ENCODE measurements at regions not wholly inside any gene's neighbourhood (a gene's known extent, or its start where the extent isn't known, plus 50 kb on each side); places are given as distances from the start of the nearest gene placed in this dataset.
"Not testable (repeated sequence)": the region's sequence is repeated elsewhere in the genome, so short reads cannot be mapped to it uniquely, and the experiment has no call there.

DNA sequence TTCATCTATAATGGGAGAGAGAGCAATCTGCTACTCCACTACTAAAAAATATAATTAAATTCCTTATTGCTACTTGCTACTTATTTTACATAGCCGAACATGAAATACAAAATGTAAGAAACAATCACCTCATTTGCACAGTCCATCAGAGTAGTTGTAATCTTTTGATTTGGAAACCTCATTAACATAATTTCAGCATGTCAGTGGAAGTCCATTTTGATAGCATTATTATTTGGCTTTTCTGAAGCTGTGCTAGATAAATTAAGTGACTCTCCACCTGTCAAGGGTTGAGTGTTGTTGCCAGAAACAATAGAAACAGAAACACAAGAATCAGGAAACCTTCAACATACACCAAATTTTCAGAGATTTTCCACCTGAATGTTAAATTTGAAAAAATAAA is 250.0 kb downstream of the RFPL4B start:
- H3K4me3 Mint-ChIP-seq, result no peak overlapping the region
- no peaks in the 10 kb centered on the region for H3K36me3 Mint-ChIP-seq (ENCODE audit: low read depth)
- H3K27me3 Mint-ChIP-seq (ENCODE audit: low read depth), result no peaks in the 10 kb centered on the region

DNA sequence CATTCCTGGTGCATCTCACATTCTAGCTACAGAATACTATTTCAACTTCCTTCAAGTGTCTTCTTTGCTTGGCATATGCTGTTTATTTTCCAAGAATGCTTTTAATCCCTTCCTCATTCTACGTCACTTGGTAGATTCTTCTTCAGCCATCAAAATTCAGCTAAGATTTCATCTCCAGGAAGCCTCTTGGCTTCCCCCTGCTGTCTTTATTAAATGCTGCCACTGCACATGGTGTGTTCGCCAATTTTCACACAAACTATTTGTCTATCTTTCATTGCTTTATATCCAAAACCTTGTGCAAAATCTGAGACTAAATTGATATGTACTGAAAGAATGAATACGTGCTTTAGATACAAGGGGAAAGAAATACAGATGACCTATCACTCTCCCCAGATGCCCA is 253.0 kb downstream of the RFPL4B start:
- no peak overlapping the region for H3K27ac Mint-ChIP-seq
- H3K9me3 Mint-ChIP-seq, result no peaks in the 10 kb centered on the region
- H3K36me3 Mint-ChIP-seq (ENCODE audit: low read depth), result no peaks in the 10 kb centered on the region
- H3K4me1 Mint-ChIP-seq (ENCODE audit: low read depth), result no peaks in the 10 kb centered on the region
- no peaks in the 10 kb centered on the region for H3K27me3 Mint-ChIP-seq (ENCODE audit: low read depth)
- no peak overlapping the region for H3K4me3 Mint-ChIP-seq

More for the DNA sequence above, 250.0 kb downstream of the RFPL4B start:
- Mint-ChIP-seq H3K9me3 (no peaks in the 10 kb centered on the region), H3K27ac (no peak overlapping the region), H3K4me1 (ENCODE audit: low read depth) (no peaks in the 10 kb centered on the region)

DNA sequence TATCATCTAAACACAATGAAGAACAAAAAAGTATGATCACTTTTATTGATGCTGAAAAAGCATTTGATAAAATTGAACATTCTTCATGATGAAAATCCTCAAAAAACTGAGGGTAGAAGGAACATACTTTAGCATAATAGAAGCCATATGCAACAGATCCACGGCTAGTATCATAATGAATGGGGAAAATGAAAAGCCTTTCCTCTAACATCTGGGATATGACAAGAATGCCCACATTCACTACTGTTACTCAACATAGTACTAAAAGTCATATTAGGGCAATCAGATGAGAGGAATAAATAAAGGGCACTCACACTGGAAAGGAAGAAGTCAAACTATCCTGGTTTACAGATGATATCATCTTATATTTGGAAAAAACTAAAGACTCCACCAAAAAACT is 256.6 kb downstream of the RFPL4B start:
- Mint-ChIP-seq H3K27ac (no peak overlapping the region), H3K36me3 (ENCODE audit: low read depth) (no peaks in the 10 kb centered on the region), H3K4me3 (no peak overlapping the region), H3K9me3 (peaks cover 6% of the 10 kb centered on the region), H3K27me3 (ENCODE audit: low read depth) (no peaks in the 10 kb centered on the region), H3K4me1 (ENCODE audit: low read depth) (no peaks in the 10 kb centered on the region)

DNA sequence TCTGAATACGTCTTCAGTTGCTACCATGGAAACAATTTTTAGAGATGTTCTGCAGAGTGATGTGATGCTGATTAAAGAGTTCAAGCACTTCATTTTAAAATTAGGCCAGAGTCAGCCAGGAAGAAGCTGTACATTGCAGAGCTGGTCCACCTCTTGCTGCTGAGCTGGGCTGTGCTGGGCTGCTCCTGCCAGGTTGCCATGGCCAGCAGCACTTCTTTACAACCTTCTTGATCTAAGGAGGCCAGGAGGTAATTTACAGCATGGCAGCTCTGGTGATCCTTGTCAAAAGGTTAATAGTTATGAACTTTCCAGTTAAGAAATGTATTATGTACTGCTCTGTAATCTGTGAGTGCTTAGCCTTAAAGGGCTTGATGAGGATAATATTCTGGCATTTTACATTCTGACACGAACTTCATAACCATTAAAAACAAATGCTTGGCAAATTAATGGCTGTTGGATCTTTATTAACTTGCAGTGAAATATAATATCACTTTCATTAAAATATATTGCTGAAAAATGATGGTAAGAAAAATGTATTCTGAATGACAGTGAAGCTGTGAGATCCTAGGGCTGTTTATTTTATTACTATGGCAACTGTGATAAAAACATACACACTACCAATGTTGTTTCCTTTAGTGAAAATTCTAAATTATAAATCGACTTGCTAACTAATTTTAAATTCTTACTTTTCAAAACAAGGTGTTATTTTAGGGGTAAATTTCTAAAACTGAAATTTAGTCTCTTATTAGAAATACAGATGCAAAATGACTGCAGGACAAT is 259.7 kb downstream of the RFPL4B start:
- peaks cover 11% of the 10 kb centered on the region for H3K9me3 Mint-ChIP-seq
- no peaks in the 10 kb centered on the region for H3K36me3 Mint-ChIP-seq (ENCODE audit: low read depth)
- no peaks in the 10 kb centered on the region for H3K27me3 Mint-ChIP-seq (ENCODE audit: low read depth)
- H3K4me1 Mint-ChIP-seq (ENCODE audit: low read depth), result no peaks in the 10 kb centered on the region
- no peak overlapping the region for H3K4me3 Mint-ChIP-seq
- no peak overlapping the region for H3K27ac Mint-ChIP-seq

DNA sequence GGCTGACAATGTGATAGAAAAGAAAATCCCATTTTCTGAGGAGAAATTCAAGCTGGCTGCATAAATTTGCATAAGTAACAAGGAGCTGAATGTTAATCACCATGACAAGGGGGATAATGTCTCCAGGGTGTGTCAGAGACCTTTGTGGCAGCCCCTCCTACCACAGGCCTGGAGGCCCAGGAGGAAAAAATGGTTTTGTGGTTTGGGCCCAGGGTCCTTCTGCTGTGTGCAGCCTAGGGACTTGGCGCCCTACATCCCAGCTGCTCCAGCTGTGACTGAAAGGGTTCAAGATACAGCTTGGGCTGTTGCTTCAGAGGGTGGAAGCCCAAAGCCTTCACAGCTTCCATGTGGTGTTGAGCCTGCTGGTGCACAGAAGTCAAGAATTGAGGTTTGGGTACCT is 261.8 kb downstream of the RFPL4B start:
- not testable (repeated sequence) for H3K27ac Mint-ChIP-seq; H3K27me3 Mint-ChIP-seq (ENCODE audit: low read depth); H3K4me3 Mint-ChIP-seq; H3K4me1 Mint-ChIP-seq (ENCODE audit: low read depth); H3K36me3 Mint-ChIP-seq (ENCODE audit: low read depth)
- H3K9me3 Mint-ChIP-seq, result peaks cover 11% of the 10 kb centered on the region

DNA sequence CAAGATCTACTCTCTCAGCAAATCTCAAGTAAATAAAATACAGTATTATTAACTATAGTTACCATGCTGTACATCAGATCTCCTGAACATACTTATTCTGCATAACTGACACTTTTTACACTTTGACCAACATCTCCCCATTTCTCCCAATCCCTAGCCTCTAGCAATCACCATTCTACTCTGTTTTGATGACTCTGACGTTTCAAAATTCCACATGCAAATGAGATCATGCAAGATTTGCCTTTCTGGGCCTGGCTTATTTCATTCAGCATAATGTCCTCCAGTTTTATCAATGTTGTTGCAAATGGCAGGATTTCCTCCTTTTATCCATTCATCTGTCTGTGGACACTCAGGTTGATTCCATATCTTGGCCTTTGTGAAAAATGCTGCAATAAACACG is 266.3 kb downstream of the RFPL4B start:
- H3K9me3 Mint-ChIP-seq, result peaks cover 8% of the 10 kb centered on the region
- no peak overlapping the region for H3K27ac Mint-ChIP-seq
- H3K36me3 Mint-ChIP-seq (ENCODE audit: low read depth), result no peaks in the 10 kb centered on the region
- H3K4me3 Mint-ChIP-seq, result no peak overlapping the region
- H3K4me1 Mint-ChIP-seq (ENCODE audit: low read depth), result no peaks in the 10 kb centered on the region
- H3K27me3 Mint-ChIP-seq (ENCODE audit: low read depth), result no peaks in the 10 kb centered on the region

DNA sequence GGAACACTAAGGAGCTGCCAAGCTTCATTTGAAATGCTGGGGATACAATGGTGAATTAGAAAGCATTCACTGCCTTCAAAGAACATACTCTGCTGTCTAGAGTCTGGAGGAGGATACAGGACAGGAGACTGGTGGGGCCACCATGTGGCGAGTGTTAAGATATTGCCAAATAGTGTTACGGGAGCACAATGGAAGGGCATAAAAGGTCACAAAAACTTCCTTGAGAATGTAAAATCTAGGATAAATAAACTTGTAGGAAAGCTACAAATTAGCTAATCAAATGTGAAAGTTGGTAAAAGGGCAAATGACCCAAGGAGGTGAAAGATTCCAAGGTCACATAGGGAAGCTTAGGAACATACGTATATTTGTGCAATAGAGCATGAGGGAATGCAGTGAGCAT is 271.7 kb downstream of the RFPL4B start:
- H3K27ac Mint-ChIP-seq, result no peak overlapping the region
- H3K4me3 Mint-ChIP-seq, result no peak overlapping the region
- H3K36me3 Mint-ChIP-seq (ENCODE audit: low read depth), result no peaks in the 10 kb centered on the region
- H3K9me3 Mint-ChIP-seq, result no peaks in the 10 kb centered on the region
- H3K4me1 Mint-ChIP-seq (ENCODE audit: low read depth), result no peaks in the 10 kb centered on the region
- H3K27me3 Mint-ChIP-seq (ENCODE audit: low read depth), result no peaks in the 10 kb centered on the region

DNA sequence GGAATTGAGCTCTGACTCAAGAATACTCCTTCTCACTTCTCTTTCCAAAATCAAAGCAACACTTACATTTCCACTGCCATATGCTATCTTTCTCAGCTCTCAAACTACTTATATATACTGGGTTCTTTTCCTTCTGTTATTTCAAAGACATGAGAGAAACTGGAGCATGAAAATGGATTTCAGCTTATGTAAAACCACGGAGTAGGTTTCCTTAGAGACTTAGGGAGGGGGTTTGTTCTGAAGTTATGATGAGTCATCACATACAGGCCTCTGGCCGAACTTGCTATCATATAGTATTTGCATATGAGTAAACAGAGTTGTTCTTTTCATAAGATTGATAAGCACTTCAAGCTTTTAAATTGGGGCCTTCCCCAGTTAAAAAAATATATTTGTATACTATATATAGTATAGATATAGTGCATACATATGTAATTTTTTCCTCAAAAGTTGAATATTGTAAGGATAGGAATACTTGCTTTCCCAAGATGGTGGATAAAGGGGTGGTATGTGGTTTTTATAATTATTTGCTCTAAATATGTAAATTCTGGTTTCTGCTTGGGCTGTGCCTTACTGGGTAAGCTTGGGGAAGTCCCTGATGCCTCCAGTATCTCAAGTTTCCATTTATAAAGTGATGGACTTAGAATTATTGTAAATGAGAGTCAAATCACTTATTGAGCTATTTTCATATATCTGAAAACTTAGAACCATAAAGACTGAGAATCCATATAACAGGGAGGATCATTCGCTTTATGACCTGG is 273.9 kb downstream of the RFPL4B start:
- Mint-ChIP-seq H3K27me3 (ENCODE audit: low read depth) (no peaks in the 10 kb centered on the region), H3K4me1 (ENCODE audit: low read depth) (no peaks in the 10 kb centered on the region), H3K9me3 (no peaks in the 10 kb centered on the region), H3K4me3 (no peak overlapping the region), H3K36me3 (ENCODE audit: low read depth) (no peaks in the 10 kb centered on the region), H3K27ac (no peak overlapping the region)

DNA sequence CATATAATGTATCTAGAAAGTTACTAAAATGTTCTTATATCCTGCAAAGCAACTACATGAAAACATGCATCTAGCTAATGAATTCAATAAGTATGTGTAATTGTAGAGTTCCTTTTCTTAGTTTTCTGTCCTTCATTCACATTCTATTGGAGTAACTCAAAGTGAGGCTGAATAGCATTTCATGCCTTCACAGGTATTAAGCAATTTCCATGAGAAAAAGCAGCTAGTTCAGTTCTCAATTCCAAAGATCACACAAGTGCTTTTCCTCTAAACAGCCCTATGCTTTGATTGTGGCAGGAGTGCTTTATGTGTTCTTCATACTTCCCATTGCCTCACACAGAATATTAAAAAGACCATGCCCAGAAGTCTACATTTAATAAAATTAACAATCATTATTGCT is 274.9 kb downstream of the RFPL4B start:
- Mint-ChIP-seq H3K4me3 (no peak overlapping the region), H3K4me1 (ENCODE audit: low read depth) (no peaks in the 10 kb centered on the region), H3K36me3 (ENCODE audit: low read depth) (no peaks in the 10 kb centered on the region), H3K9me3 (no peaks in the 10 kb centered on the region), H3K27ac (no peak overlapping the region), H3K27me3 (ENCODE audit: low read depth) (no peaks in the 10 kb centered on the region)

DNA sequence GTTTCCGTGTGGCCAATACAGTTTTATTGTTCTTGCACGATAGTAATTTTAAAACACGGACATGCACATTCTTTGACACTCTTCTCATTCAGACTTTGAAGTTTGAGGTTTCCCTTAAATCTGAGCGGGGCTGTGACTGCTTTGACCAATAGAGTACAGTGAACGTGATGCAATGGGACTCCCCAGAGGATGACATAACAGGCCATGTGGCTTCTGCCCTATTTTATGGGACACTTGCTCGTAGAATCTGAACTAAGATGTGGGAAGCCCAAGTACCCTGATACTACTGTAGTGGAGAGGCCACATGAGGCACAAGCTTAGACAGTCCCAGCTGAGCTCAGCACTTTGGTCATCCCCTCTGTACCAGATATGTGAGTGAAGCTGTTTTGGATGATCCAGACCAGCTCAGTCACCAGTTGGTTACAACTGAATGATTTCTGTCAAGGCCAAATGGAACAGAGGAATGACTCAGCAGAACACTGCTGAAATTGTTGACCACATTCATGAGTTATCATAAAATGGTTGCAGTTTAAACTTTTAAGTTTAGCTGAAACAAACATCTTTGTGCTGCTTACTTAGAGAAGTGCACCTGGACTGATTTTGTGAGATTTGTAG is 279.4 kb downstream of the RFPL4B start:
- Mint-ChIP-seq H3K9me3 (no peaks in the 10 kb centered on the region), H3K27me3 (ENCODE audit: low read depth) (no peaks in the 10 kb centered on the region), H3K27ac (no peak overlapping the region), H3K4me1 (ENCODE audit: low read depth) (no peaks in the 10 kb centered on the region), H3K36me3 (ENCODE audit: low read depth) (no peaks in the 10 kb centered on the region), H3K4me3 (no peak overlapping the region)

DNA sequence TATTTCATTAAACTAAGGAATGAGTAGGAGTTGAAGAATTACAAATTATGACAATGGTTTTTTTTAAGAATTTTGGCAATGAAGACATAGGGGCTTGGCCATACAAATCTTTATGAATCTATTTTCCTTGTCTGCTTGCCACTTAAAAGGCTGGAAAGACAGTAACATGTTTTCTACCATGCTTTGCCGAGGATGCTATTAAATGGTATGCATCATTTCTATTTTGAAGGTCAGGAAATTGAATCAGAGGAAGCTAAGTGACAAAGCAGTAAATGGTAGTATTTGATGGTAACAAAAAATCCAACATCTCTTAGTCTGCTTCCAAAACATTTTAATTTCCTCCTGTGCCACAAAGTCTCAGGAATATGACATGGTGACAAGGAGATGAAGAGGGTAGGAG is 287.2 kb downstream of the RFPL4B start:
- Mint-ChIP-seq H3K9me3 (no peaks in the 10 kb centered on the region), H3K4me1 (ENCODE audit: low read depth) (no peaks in the 10 kb centered on the region), H3K27ac (no peak overlapping the region), H3K27me3 (ENCODE audit: low read depth) (no peaks in the 10 kb centered on the region), H3K4me3 (no peak overlapping the region), H3K36me3 (ENCODE audit: low read depth) (no peaks in the 10 kb centered on the region)

DNA sequence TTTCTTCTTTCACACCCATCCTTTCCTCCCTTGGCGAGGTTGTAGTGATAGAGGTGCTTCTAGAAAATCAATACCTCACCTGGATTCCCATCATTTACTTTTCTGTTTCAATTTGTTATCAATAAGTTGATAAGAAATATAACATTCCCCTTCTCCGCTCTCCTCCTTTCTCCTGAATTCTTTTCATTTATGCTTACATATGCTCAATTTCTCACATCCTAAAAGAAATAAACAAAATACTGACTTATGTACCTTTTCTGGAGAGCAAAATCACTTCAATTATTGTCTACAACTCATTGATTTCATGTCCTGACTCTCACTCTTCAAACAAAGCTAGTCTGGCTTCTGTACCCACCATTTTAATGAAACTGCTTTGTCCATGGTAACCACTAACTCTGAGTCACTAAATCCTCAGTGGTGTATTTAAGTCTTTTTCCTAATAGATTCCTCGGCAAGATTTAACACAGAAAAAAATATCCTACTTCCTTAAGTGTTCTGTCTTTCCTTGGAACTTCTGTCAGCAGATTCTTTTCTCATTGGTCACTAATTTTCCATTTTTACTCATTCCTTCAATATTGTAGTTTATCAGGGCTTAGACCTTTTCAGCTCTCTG is 289.6 kb downstream of the RFPL4B start:
- Mint-ChIP-seq H3K27ac (no peak overlapping the region), H3K4me1 (ENCODE audit: low read depth) (no peaks in the 10 kb centered on the region), H3K9me3 (no peaks in the 10 kb centered on the region), H3K27me3 (ENCODE audit: low read depth) (no peaks in the 10 kb centered on the region), H3K36me3 (ENCODE audit: low read depth) (no peaks in the 10 kb centered on the region), H3K4me3 (no peak overlapping the region)

DNA sequence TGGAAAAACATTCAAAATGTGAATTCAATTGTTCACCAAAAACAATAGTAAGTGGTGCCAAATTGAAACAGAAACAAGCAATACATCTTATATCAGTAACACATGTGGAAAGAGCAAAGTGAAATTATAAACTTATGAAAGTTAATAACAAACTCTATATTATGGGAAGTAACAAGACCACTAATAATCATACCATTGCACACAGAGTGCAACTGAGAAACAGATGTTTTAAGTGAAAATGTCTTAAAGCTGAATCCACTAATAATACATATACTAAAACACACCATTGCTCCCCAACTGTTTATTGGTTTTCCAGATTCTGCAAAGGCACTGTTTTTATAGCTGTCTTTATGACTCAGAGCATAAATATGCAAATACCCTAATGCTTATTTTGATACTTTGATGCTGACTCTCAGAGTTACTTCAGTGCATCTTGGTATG is 292.3 kb downstream of the RFPL4B start:
- Mint-ChIP-seq H3K4me3 (no peak overlapping the region), H3K4me1 (ENCODE audit: low read depth) (no peaks in the 10 kb centered on the region), H3K27ac (no peak overlapping the region), H3K36me3 (ENCODE audit: low read depth) (no peaks in the 10 kb centered on the region), H3K27me3 (ENCODE audit: low read depth) (no peaks in the 10 kb centered on the region), H3K9me3 (no peaks in the 10 kb centered on the region)

DNA sequence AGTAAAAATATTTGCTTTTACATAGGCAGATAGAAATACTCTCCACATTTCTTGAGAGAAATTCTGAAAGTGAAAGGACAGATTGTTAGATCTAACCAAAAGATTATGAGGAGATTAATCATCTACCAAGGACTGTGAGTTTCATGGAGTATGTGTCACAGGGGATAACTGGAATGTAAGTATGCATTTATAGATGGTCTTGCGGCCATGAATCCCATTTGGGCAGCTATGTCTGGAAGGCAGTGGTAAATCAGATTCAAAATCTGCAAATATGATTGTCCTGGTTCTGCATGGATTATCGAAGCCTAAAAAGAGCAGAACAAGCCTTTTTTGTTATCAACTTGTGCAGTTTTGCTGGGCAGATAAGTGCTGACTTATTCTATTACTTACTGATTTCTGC is 293.8 kb downstream of the RFPL4B start:
- H3K36me3 Mint-ChIP-seq (ENCODE audit: low read depth), result no peaks in the 10 kb centered on the region
- no peaks in the 10 kb centered on the region for H3K27me3 Mint-ChIP-seq (ENCODE audit: low read depth)
- H3K4me1 Mint-ChIP-seq (ENCODE audit: low read depth), result no peaks in the 10 kb centered on the region
- no peak overlapping the region for H3K4me3 Mint-ChIP-seq
- no peak overlapping the region for H3K27ac Mint-ChIP-seq
- no peaks in the 10 kb centered on the region for H3K9me3 Mint-ChIP-seq

DNA sequence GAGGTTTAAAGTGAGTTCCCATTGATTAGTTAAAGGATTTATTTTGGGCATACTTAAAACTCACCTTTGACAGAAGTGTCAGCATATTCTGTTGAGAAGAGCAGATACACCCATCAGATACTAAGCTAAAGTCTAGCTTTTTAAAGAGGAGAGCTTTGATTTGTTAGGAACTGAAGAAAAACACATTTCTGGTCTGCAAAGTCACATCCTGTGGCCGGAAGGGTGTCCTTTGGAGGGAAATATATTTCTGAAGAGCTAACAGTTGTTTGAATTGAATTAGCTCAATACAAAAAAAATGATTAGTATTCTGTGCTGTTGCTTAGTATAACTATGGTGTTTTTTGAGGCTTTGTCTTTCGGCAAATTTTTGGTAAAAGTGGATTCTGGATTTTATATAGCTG is 302.7 kb downstream of the RFPL4B start:
- Mint-ChIP-seq H3K9me3 (no peaks in the 10 kb centered on the region), H3K27ac (no peak overlapping the region), H3K4me1 (ENCODE audit: low read depth) (no peaks in the 10 kb centered on the region), H3K4me3 (no peak overlapping the region), H3K36me3 (ENCODE audit: low read depth) (no peaks in the 10 kb centered on the region), H3K27me3 (ENCODE audit: low read depth) (no peaks in the 10 kb centered on the region)

Data from T-helper 1 cell treated with Interleukin-12 subunit alpha and Interleukin-12 subunit beta and Interleukin-4 antibody, amounts not matched to agents 30 μg/mL and 1 μg/mL, for 36 hours (primary cell).